Stimulated activated CD4-positive, alpha-beta T cell treated with anti-CD3 and anti-CD28 coated beads, Interleukin-1b, Interleukin-23, amount 100 ng/mL, for 1 hour (primary cell): ENCODE measurements at regions not wholly inside any gene's neighbourhood (a gene's known extent, or its start where the extent isn't known, plus 50 kb on each side); places are given as distances from the start of the nearest gene placed in this dataset.
"Not testable (repeated sequence)": the region's sequence is repeated elsewhere in the genome, so short reads cannot be mapped to it uniquely, and the experiment has no call there.

Source experiments
- DNase-seq, 2 donors: peaks; one replicate each; pipeline ENCODE4 v3.0.0-alpha.2; 2020; ENCODE audit warnings: low read depth in 2 of 2

- DNase-seq = no peak
Observed at GRCh38 chr6:164827537-164827936, 481.9 kb downstream of the C6orf118 start.

DNA sequence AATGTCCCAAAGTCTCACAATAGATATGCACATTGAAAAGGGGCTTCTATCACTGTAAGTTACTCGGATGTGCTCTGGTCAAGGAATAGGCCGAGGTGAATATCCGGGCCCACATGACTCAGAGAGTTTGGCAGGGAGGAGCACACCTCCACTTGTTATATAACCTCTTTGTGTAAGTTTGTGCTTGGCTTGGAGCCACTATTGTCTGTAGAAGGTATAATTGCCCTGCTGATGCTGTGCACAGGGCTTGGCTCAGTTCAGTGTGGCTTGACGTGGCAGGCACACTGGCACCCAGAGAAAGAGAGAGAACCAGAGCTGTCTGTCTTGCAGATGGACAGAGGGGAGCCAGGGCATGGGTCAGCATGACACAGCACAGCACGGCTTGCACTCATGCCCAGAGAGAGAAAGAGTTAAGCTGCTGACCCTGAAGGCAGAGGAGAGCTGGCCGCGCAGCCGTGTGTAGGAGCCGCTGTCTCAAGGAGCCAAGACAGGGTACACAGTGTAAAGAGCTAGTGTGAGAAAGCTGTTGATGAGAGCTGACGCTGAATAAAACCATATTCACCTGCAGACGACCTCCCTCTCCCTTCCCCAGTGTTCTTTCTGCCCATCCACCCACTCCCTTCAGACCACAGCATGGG, 482.5 kb downstream of the C6orf118 start:
- DNase-seq = no peak

GRCh38 chr6:164825386-164825785, 484.0 kb downstream of the C6orf118 start:
- no peak for DNase-seq

- DNase-seq = no peak
Observed at GRCh38 chr6:164817662-164818061, 491.7 kb downstream of the C6orf118 start.

DNA sequence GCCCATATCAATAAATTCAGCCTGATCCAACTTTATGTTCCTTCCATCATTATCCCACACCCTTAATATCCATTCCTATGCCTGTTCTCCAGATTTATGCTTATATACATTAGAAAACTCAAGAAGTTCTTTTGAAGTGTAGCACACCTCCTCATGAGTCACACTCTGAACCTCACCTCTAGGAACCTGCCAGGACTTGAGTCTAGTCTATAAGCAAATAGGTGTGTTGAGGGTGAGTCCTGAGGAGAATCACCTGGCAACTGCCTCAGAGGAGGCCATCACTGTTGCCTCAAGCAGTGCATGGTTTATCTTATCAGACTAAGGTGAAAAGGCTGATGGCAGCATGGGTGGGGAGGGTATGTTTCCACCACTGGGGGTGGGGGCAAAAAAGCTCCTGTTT, 496.7 kb downstream of the C6orf118 start:
- DNase-seq = no peak

- DNase-seq = no peak
Observed at GRCh38 chr6:164807125-164807524, 502.3 kb downstream of the C6orf118 start.

DNA sequence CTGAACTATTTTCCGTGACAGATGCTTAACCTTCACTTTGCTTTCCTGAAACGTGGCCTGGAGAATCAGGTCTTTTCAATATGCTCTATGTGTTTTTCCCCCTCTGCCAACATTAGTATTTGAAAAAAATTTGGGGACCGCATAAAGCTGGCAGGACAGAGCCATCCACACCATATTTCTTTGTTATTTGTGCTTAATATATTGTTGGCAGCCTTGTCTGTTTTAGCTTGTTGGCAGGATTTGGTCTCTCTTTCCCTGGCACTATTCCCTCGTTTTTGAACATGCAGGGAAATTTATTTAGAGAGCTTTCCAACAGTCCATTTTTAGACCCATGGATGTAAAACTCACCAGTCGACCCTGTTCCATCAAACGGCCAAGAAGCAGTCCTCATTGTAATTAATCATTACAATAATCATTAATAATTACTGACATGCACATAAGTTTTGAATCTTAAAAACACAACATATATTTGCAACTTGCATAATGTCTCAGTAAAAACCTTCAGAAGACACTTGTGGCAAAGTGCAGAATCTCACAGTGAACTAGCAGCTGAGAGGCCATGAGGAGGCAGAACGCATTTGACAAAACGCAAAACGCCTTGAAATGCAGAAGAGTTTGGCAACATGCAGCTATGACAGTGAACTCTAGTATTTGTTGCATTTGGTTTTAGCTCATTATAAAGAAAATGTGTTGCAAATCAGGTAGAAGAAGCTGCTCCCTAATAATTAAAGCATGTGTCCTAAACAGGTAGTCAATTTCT, 514.2 kb downstream of the C6orf118 start:
- DNase-seq = no peak

DNA sequence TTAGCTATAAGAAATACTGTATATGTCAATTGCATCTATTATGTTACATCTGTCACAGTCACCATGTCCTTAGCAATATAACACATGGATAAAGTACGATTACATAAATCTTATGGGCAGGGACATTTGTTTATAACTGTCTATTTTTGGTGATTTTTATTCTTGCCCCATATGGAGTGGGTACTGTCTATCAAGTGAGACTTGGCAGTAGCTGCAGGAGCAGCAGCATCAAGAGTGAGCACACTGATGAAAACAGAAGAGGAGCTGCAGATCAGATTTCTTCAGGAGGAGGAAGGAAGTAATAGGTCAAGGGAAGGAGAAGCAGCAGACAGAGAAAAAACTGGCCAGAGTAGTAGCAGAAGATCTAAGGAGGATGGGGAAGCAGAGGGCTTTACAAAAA, 516.7 kb downstream of the C6orf118 start:
- no peak for DNase-seq

GRCh38 chr6:164791498-164791897, 517.9 kb downstream of the C6orf118 start:
- DNase-seq = no peak

DNA sequence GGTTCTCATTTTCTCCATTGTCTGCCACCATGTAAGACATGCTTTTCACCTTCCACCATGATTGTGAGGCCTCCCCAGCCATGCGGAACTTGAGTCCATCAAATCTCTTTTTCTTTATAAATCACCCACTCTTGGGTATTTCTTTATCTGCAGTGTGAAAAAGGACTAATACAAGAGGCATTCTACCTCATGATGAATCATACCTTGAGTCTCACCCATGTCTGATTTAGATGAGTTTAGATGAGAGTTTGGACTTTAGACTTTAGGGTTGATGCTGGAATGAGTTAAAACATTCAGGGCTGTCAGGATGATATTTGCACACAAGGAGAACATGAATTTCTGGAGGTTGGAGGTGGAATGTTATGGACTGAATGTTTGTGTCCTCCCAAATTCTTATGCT, 545.6 kb downstream of the C6orf118 start:
- no peak for DNase-seq

- no peak for DNase-seq
Observed at GRCh38 chr6:164757451-164757850, 552.0 kb downstream of the C6orf118 start.

DNA sequence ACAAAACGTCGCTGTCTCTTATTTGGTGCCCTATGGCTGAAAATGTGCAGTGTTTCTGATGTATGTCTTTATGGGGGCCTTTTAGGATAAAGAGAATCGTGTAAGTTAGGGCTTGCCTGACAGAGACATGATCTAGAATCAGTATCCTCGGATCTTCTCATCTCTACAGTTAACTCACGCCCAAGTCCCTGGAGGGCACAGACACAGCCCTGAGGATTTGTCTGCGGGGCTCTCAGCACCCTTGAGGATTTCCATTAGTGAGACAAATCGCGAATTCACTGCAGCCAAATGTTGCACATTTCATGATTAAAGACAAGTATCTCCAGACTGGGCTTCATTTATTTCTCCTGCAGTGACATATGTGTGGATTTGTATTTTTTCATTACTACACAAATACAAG, 552.7 kb downstream of the C6orf118 start:
- DNase-seq = no peak

DNA sequence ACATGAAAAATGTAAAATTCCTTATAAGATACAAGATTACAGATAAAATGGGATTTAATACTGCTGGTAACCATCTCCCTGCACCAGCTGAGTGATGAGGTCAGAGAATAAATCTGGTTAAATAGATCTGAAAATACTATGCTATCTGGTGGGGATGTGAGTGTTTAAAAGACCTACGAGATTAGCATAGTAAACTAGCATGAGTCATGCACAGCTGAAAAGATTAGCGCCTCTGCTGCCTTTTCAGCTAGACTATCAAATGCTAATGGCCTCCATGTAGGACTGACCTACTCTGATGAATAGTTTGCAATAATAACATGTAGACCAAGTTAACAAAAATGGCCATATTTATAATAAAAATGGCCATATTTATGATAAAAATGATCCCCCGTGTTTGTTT, 553.3 kb downstream of the C6orf118 start:
- no peak for DNase-seq

DNA sequence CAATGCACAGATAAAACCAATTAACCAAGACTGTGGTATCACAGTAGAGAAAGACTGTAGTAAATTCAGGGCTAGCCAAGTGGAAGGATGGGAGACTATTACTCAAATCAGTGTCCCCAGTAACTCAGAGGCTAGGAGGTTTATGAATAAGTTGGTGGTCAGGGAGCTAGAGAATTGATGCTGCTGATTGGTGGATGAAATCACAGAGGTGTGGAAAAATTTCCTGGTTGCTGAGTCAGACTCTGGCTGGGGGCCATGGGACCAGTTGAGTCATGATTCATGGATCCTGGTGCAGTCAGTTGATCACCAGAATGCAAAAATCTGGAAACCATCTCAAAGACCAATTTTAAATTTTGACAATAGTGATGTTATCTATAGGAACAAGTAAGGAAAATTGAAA, 555.9 kb downstream of the C6orf118 start:
- DNase-seq = no peak

DNA sequence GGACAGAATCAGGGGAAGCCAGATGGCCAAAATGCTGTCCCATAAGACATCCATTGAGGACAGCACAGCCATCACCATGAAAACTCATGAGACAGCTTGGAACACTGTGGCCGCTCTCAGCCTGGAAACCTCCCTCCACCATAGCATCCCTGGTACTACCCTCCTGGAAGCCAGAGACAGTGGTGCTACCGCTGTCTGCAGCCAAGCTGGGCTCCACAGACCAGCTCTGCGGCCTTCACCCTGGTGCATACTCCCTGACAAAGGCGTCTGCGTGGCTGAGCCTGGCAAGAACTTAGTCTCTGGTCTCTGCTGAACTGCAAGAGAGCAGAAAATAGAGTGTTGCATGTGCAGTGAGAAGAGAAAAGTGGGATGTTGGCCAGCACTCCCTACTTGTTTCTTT, 558.0 kb downstream of the C6orf118 start:
- DNase-seq = no peak

- DNase-seq = no peak
Observed at GRCh38 chr6:164750128-164750527, 559.3 kb downstream of the C6orf118 start.

DNA sequence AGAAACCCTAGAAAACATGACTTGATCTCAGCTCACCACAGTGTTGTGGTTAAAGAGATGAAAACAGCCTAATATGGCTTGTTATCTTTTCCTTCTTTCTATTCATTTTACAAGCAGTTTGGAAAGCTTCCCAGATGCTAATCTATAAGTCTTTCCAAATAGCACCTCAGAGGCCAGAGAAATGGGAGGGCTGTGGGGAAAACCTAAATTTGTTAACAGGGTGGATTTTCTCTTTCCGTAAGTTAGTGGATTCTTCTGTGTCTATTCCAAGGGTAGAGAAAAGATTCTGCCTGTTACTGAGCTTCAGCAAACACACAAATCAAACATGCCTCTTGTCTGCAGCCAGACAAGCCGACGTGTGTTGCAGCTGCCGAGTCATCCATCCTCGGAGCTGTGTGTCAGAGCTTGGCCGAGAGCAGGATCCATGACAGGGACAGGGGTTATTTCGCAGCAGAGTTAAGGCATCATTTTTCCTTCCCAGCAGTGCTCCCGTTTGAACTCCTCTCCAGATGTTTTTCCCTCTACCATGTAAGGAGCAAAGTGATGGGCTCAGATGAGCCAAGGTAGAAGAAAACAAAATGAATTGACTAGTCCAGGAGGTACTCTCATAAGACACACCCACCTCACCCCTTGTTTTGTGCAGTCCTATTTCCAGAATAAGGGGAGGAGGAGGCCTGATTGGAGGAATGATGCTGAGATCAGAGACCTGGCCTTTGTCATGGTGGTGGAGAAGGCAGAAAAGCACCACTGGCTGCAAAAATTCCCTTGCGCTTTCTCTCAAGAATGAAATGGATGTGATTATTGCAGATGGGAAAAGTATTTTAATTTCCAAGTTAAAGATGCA, 560.0 kb downstream of the C6orf118 start:
- DNase-seq = no peak

DNA sequence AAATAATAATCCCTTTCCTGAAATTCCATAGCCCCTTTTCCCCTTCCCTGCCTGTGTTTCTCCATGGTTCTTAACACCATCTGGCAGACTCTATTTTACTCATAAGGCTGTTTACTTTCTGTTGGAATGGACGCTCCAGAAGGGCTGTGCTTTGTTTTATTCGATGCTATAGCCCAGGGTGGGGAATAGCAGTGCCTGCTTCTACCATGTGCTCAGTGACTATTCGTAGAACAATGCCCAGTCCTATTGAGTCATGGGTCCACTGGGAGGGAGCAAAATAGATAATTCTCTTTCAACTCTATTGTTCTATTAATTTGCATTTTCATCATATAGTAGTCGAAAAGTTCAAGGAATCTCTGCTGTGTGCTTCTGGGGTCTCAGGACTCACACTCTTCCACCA, 565.1 kb downstream of the C6orf118 start:
- DNase-seq = no peak

DNA sequence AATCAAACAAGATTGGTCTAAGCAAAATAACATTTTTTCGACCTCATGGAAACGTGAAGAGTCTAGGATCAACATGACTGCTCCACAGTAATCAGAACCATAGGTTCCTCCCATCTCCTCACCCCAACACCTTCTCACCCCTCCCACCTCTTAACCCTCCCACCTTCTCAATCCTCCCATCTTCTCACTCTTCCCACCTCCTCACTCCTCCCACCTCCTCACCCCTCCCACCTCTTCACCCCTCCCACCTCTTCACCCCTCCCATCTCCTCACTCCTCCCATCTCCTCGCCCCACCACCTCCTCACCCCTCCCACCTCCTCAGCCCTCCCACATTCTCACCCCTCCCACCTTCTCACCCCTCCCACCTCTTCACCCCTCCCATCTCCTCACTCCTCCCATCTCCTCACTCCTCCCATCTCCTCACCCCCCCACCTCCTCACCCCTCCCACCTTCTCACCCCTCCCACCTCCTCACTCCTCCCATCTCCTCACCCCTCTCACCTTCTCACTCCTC, 567.4 kb downstream of the C6orf118 start:
- DNase-seq = no peak

- DNase-seq = not testable (repeated sequence)
Observed at GRCh38 chr6:164736090-164736489, 573.3 kb downstream of the C6orf118 start.

GRCh38 chr6:164731539-164731938, 577.9 kb downstream of the C6orf118 start:
- DNase-seq = no peak

DNA sequence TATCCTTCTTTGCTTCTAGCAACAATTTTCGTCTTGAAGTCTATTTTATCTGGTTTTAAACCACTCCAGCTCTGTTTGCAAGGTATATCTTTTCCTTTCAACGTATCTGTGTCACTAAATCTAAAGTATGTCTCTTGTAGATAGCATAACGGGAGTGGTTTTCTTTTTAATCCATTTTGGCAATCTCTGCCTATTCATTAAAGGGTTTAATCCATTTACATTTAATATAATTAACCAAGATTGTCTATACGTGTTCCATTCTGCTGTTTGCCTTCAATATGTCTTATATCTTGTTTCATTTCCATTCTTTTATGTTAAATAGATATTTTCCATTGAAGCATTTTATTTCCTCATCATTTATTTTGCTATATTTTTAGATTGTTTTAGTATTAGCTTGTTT, 587.9 kb downstream of the C6orf118 start:
- DNase-seq = no peak
